ENCODE measurements at regions not wholly inside any gene's neighbourhood (a gene's known extent, or its start where the extent isn't known, plus 50 kb on each side); places are given as distances from the start of the nearest gene placed in this dataset.

DNA sequence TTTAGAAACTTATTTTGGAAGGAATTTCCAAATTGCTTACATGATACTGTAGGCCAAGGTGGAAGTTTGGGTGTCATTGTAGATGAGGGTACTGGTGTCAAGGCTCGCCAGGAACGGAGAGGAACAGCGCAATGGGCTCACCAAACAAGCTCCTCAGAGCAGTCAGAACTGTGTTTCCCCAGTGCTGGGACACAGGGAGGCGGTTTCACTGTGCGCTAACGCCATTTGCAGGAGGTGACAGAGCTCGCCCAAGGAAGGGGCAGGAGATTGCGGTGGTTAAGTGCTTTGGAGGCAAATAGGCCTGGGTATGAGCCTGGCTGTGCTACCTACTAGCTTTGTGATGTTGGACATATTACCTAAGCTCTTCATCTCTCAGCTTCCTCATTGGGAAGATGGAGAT, 57.3 kb downstream of the HHEX start:
- no peaks in the 10 kb centered on the region for H3K36me3 Mint-ChIP-seq (ENCODE audit: low read depth)
- no peaks in the 10 kb centered on the region for H3K27me3 Mint-ChIP-seq
- peaks cover 6% of the 10 kb centered on the region for H3K4me1 ChIP-seq (ENCODE audit: insufficient read depth, low read length)
- no peak overlapping the region for H3K27ac ChIP-seq (ENCODE audit: low read depth in 1 of 2, low read length in 2 of 2)
- POLR2A ChIA-PET = no interaction called here
- H3K4me1 Mint-ChIP-seq (ENCODE audit: low read depth) = peaks cover 3% of the 10 kb centered on the region
- no peak overlapping the region for H3K4me3 Mint-ChIP-seq
- peaks cover 0 to 2% of the 10 kb centered on the region in 2 experiments for H3K27me3 ChIP-seq (ENCODE audit: control insufficient read depth in 1 of 2, insufficient read depth in 2 of 2, low read length in 2 of 2)
- ATAC-seq (ENCODE audit: poor library complexity) = no peak
- no peaks in the 10 kb centered on the region for H3K36me3 ChIP-seq (ENCODE audit: insufficient read depth, low read length)
- no peak for DNase-seq
- H3K4me3 ChIP-seq (ENCODE audit: low read length) = no peak overlapping the region
- CTCF ChIA-PET = no interaction called here
- TF ChIP-seq, protein P1, sequence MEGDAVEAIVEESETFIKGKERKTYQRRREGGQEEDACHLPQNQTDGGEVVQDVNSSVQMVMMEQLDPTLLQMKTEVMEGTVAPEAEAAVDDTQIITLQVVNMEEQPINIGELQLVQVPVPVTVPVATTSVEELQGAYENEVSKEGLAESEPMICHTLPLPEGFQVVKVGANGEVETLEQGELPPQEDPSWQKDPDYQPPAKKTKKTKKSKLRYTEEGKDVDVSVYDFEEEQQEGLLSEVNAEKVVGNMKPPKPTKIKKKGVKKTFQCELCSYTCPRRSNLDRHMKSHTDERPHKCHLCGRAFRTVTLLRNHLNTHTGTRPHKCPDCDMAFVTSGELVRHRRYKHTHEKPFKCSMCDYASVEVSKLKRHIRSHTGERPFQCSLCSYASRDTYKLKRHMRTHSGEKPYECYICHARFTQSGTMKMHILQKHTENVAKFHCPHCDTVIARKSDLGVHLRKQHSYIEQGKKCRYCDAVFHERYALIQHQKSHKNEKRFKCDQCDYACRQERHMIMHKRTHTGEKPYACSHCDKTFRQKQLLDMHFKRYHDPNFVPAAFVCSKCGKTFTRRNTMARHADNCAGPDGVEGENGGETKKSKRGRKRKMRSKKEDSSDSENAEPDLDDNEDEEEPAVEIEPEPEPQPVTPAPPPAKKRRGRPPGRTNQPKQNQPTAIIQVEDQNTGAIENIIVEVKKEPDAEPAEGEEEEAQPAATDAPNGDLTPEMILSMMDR (IDR thresholded peaks at IDR 0.05) = no peak
- no peaks in the 10 kb centered on the region for H3K9me3 ChIP-seq (ENCODE audit: control insufficient read depth in 1 of 2, insufficient read depth in 1 of 2, low read length in 2 of 2)
- H3K27ac Mint-ChIP-seq = no peak overlapping the region
- no peaks in the 10 kb centered on the region for H3K9me3 Mint-ChIP-seq
- intact Hi-C loops (cut with DNase I, micrococcal nuclease) = no loop called here

DNA sequence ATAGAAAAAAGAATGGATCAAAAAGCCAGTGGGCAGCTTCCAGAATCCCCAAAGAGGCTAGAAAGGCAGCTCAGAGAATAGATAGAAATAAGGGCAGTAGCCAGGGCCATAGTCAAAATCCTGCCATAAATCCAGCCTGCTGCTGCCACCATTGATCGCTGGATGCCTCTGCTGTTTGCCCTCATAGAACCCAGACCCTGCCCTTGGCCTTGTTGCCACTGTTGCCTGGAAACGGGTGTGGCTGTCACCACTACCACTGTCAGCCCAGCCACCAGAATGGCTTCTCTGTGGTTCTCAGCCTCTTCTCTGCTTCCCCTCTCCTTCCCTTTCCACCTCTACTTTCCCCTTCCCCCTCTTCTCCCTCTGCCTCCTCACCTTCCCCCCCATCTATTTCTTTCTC, 57.8 kb downstream of the HHEX start:
- H3K4me3 ChIP-seq (ENCODE audit: low read length) = no peak overlapping the region
- peaks cover 3% of the 10 kb centered on the region for H3K4me1 Mint-ChIP-seq (ENCODE audit: low read depth)
- POLR2A ChIA-PET = no interaction called here
- DNase-seq (peak in 5 of 14 experiments; percentile 10 to 83 (median 43)), ATAC-seq (ENCODE audit: poor library complexity) (no peak)
- intact Hi-C loops (cut with DNase I, micrococcal nuclease) = no loop called here
- TF ChIP-seq, protein P1 (IDR thresholded peaks at IDR 0.05) = no peak
- peaks cover 6% of the 10 kb centered on the region for H3K4me1 ChIP-seq (ENCODE audit: insufficient read depth, low read length)
- no peaks in the 10 kb centered on the region for H3K36me3 Mint-ChIP-seq (ENCODE audit: low read depth)
- H3K27ac Mint-ChIP-seq = no peak overlapping the region
- H3K36me3 ChIP-seq (ENCODE audit: insufficient read depth, low read length) = no peaks in the 10 kb centered on the region
- H3K27me3 Mint-ChIP-seq = no peaks in the 10 kb centered on the region
- H3K9me3 Mint-ChIP-seq = no peaks in the 10 kb centered on the region
- H3K27me3 ChIP-seq (ENCODE audit: control insufficient read depth in 1 of 2, insufficient read depth in 2 of 2, low read length in 2 of 2) = peaks cover 0 to 2% of the 10 kb centered on the region in 2 experiments
- CTCF ChIA-PET = no interaction called here
- no peak overlapping the region for H3K27ac ChIP-seq (ENCODE audit: low read depth in 1 of 2, low read length in 2 of 2)
- no peaks in the 10 kb centered on the region for H3K9me3 ChIP-seq (ENCODE audit: control insufficient read depth in 1 of 2, insufficient read depth in 1 of 2, low read length in 2 of 2)
- no peak overlapping the region for H3K4me3 Mint-ChIP-seq

DNA sequence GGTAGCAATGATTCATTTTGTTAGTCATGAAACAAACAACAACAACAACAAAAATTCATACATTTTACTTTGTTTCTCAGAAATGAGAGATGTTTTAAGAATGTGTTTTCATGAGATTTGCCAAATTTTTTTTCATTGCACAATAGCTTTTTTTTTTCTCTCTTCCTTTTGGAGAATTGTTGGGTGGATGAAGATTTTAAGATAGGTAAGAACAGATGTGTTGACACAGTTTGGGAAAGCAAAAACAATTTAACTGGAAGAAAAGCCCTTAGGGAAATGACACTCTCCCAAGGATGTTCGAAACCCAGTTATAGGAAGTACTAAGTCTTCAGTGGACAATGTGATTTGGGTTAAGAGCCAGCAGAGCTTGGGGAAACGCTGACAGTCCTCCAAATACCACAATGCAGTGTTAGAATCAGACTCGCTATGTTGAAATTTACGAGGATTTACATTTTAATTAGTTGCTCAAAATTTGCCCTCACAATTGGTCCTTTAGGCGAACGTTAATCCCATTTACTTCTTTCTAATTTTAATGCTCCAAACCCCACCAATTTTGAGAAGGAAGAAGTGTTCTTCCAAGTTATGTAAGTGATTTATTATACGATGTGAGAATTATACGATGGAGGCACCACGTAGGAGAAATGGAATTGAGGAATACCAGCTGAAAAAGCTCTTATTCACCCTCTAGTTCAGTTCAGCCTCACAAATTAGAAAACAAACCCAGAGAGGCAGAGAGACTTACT, 61.2 kb downstream of the HHEX start:
- Histone ChIP-seq H3K4me1 (ENCODE audit: insufficient read depth, low read length) (peaks cover 6% of the 10 kb centered on the region), H3K27me3 (ENCODE audit: control insufficient read depth in 1 of 2, insufficient read depth in 2 of 2, low read length in 2 of 2) (peaks cover 0 to 2% of the 10 kb centered on the region in 2 experiments), H3K9me3 (ENCODE audit: control insufficient read depth in 1 of 2, insufficient read depth in 1 of 2, low read length in 2 of 2) (no peaks in the 10 kb centered on the region), H3K36me3 (ENCODE audit: insufficient read depth, low read length) (no peaks in the 10 kb centered on the region), H3K4me3 (ENCODE audit: low read length) (no peak overlapping the region), H3K27ac (ENCODE audit: low read depth in 1 of 2, low read length in 2 of 2) (no peak overlapping the region)
- intact Hi-C loops (cut with DNase I, micrococcal nuclease) = no loop called here
- Mint-ChIP-seq H3K9me3 (no peaks in the 10 kb centered on the region), H3K27ac (no peak overlapping the region), H3K4me3 (no peak overlapping the region), H3K27me3 (no peaks in the 10 kb centered on the region), H3K36me3 (ENCODE audit: low read depth) (no peaks in the 10 kb centered on the region), H3K4me1 (ENCODE audit: low read depth) (peaks cover 3% of the 10 kb centered on the region)
- TF ChIP-seq, protein P1 (IDR thresholded peaks at IDR 0.05) = no peak
- ATAC-seq (ENCODE audit: poor library complexity) (no peak), DNase-seq (peak in 1 of 14 experiments; percentile 7)
- POLR2A ChIA-PET = no interaction called here
- CTCF ChIA-PET = no interaction called here
